ENCODE measurements at regions not wholly inside any gene's neighbourhood (a gene's known extent, or its start where the extent isn't known, plus 50 kb on each side); places are given as distances from the start of the nearest gene placed in this dataset.

GRCh38 chr2:13901526-13901925, 731.0 kb upstream of the LRATD1 start:
- no peak for TF ChIP-seq CTCF (optimal IDR thresholded peaks at IDR 0.05 in 1 of 3, IDR thresholded peaks at IDR 0.05 in 1 of 3, conservative IDR thresholded peaks at IDR 0.05 in 1 of 3; ENCODE audit: extremely low read depth in 1 of 3, insufficient read depth in 2 of 3, low read length in 3 of 3)
- no peak for TF ChIP-seq EZH2 (IDR thresholded peaks at IDR 0.05; ENCODE audit: low read length)
